Epithelial cell of esophagus (primary cell): ENCODE measurements at regions not wholly inside any gene's neighbourhood (a gene's known extent, or its start where the extent isn't known, plus 50 kb on each side); places are given as distances from the start of the nearest gene placed in this dataset.
A peak's percentile ranks its signal among the peaks of the same experiment; 100 is the strongest.
"Not testable (repeated sequence)": the region's sequence is repeated elsewhere in the genome, so short reads cannot be mapped to it uniquely, and the experiment has no call there.

ENCODE experiments used
- DNase-seq: peaks from one replicate; pipeline ENCODE4 v3.0.0; 2010; ENCODE audit warnings: low read depth
- H3K4me3 ChIP-seq: 2 replicates; pipeline ENCODE4 v1.5.1; 2011; ENCODE audit warnings: mild to moderate bottlenecking, low read length, control low read depth
- TF ChIP-seq, protein P1 (sequence below): IDR thresholded peaks from 2 replicates; pipeline ENCODE4 v1.5.1; 2011; ENCODE audit warnings: low read depth, mild to moderate bottlenecking, low read length, control low read depth, inconsistent platforms; ENCODE audit not compliant: insufficient read depth; ENCODE audit errors: missing control alignments

DNA sequence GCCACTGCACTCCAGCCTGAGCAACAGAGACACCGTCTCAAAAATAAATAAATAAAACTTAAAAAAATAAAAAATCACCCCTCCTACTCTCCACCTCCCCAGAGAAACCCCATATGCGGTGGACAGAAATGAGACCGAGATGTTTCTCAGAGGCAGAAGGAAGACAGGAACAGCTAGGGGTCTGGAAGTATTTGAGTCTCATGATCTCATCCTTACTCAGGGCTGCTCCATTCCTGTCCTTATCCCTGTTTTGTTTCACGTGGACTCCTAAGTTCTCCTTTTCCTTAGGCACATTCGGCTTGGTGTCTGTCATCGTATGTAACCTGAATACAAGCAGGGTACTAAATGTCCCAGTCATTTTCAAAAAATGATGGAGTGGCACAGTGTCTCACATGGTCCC, 76.1 kb downstream of the C9orf50 start:
- TF ChIP-seq, protein P1, sequence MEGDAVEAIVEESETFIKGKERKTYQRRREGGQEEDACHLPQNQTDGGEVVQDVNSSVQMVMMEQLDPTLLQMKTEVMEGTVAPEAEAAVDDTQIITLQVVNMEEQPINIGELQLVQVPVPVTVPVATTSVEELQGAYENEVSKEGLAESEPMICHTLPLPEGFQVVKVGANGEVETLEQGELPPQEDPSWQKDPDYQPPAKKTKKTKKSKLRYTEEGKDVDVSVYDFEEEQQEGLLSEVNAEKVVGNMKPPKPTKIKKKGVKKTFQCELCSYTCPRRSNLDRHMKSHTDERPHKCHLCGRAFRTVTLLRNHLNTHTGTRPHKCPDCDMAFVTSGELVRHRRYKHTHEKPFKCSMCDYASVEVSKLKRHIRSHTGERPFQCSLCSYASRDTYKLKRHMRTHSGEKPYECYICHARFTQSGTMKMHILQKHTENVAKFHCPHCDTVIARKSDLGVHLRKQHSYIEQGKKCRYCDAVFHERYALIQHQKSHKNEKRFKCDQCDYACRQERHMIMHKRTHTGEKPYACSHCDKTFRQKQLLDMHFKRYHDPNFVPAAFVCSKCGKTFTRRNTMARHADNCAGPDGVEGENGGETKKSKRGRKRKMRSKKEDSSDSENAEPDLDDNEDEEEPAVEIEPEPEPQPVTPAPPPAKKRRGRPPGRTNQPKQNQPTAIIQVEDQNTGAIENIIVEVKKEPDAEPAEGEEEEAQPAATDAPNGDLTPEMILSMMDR = no peak
- peak; percentile 36 for DNase-seq
- no peak overlapping the region for H3K4me3 ChIP-seq

DNA sequence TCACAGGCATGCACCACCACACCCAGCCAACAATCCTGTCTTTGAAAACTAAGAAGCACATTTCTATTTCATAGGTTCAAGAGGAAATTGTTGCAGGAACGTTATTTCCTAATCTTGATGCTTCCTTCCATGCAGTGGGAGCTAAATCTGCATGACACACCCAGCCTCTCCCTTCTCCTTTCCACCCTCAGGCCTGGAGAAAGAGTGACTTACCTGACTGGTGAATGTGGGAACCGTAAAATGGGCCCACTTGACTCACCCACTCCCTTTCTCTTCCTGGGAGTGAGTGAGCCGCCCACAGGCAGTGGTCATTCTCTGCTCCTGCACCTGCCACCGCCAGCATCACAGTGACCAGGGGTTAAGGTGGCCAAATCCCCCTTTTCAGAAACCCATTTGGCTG, 78.2 kb downstream of the C9orf50 start:
- TF ChIP-seq, protein P1 = no peak
- peak; percentile 89 for DNase-seq
- H3K4me3 ChIP-seq = no peak overlapping the region

GRCh38 chr9:129541270-129541669, 79.6 kb downstream of the C9orf50 start:
- no peak overlapping the region for H3K4me3 ChIP-seq
- TF ChIP-seq, protein P1 = no peak
- no peak for DNase-seq

- no peak for DNase-seq
- TF ChIP-seq, protein P1 = no peak
- H3K4me3 ChIP-seq = no peak overlapping the region
Observed at GRCh38 chr9:129539446-129539845, 81.5 kb downstream of the C9orf50 start.

DNA sequence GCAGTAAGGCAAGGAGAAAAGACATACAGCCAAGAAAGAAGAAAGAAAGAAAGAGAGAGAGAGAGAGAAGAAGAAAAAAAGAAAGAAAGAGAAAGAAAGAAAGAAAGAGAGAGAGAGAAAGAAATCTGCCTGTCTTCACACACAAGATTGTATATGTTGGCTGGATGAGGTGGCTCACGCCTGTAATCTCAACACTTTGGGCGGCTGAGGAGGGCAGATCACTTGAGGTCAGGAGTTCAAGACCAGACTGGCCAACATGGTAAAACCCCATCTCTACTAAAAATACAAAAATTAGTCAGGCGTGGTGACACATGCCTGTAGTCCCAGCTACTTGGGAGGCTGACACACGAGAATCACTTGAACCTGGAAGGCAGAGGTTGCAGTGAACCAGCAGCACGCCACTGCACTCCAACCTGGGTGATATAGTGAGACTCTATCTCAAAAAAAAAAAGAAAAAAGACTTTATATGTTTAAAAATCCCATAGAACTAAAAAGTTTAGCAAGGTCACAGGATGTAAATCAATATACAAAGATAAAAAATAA, 89.0 kb downstream of the C9orf50 start:
- not testable (repeated sequence) for DNase-seq, H3K4me3 ChIP-seq

GRCh38 chr9:129527955-129528354, 92.9 kb downstream of the C9orf50 start:
- not testable (repeated sequence) for DNase-seq, H3K4me3 ChIP-seq

DNA sequence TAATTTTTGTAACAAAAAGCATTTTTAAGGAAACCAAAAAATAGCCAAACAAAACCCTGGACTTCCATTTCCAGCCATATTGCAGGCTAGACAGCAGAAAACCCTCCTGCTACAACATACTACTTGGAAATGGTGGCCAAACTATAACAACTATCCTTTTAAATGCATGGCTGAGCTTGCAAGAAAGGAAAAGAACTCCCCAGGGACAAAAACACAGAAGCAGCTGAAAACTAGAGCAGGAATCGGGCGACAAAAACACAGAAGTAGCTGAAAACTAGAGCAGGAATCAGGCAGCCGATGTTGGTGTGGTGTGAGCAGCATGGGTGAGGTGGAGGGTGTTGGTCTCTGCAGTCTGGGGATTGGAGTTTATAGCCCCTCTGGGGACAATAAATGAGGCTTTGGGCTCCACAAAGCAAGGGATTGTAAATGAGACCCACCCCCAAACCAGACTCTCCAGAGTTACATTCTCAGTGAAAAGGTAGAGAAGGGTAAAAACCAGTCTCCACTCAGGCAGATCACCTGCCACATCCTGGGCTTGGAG, 95.2 kb downstream of the C9orf50 start:
- H3K4me3 ChIP-seq = no peak overlapping the region
- TF ChIP-seq, protein P1 = no peak
- no peak for DNase-seq

- TF ChIP-seq, protein P1 = no peak
- no peak overlapping the region for H3K4me3 ChIP-seq
- DNase-seq = no peak
Observed at GRCh38 chr9:129524582-129525270, 96.2 kb downstream of the C9orf50 start.
